ENCODE measurements at regions not wholly inside any gene's neighbourhood (a gene's known extent, or its start where the extent isn't known, plus 50 kb on each side); places are given as distances from the start of the nearest gene placed in this dataset.

- Histone ChIP-seq H3K27ac (ENCODE audit: low read depth, low read length) (no peak overlapping the region), H3K27me3 (ENCODE audit: insufficient read depth, low read length) (no peaks in the 10 kb centered on the region), H4K20me1 (ENCODE audit: insufficient read depth, low read length) (no peaks in the 10 kb centered on the region), H3K4me2 (ENCODE audit: low read length) (no peak overlapping the region), H3K36me3 (ENCODE audit: insufficient read depth, low read length) (no peaks in the 10 kb centered on the region), H3K9me3 (ENCODE audit: insufficient read depth, low read depth, low read length) (no peaks in the 10 kb centered on the region), H3K4me1 (ENCODE audit: insufficient read depth, low read length) (no peaks in the 10 kb centered on the region), H3K9ac (ENCODE audit: low read length) (no peak overlapping the region), H3K79me2 (ENCODE audit: insufficient read depth, low read length) (no peaks in the 10 kb centered on the region), H2AFZ (ENCODE audit: low read depth, low read length) (no peak overlapping the region), H3K4me3 (ENCODE audit: insufficient read depth, low read depth, low read length) (no peak overlapping the region)
- no peak overlapping the region for H3K4me3 Mint-ChIP-seq (ENCODE audit: unreplicated experiment)
- H3K4me1 Mint-ChIP-seq (ENCODE audit: low read depth, unreplicated experiment) = no peaks in the 10 kb centered on the region
- H3K27ac Mint-ChIP-seq (ENCODE audit: unreplicated experiment) = no peak overlapping the region
- no peak for DNase-seq (ENCODE audit: low read depth)
- H3K9me3 Mint-ChIP-seq (ENCODE audit: unreplicated experiment) = no peaks in the 10 kb centered on the region
- no peaks in the 10 kb centered on the region for H3K27me3 Mint-ChIP-seq (ENCODE audit: low read depth, unreplicated experiment)
- TF ChIP-seq EZH2 (IDR thresholded peaks at IDR 0.05; ENCODE audit: insufficient read depth, low read length) = no peak
- no peak for TF ChIP-seq CTCF (IDR thresholded peaks at IDR 0.05; ENCODE audit: insufficient read depth, low read depth, low read length)
- no peaks in the 10 kb centered on the region for H3K36me3 Mint-ChIP-seq (ENCODE audit: low read depth, unreplicated experiment)
- FAIRE-seq = no peak
These were observed 163.9 kb upstream of the ELAC2 start for GRCh38 chr17:13181683-13182082.

GRCh38 chr17:13176436-13176835, 158.6 kb upstream of the ELAC2 start:
- Histone ChIP-seq H3K27ac (ENCODE audit: low read depth, low read length) (no peak overlapping the region), H3K4me3 (ENCODE audit: insufficient read depth, low read depth, low read length) (no peak overlapping the region), H3K9me3 (ENCODE audit: insufficient read depth, low read depth, low read length) (no peaks in the 10 kb centered on the region), H3K79me2 (ENCODE audit: insufficient read depth, low read length) (no peaks in the 10 kb centered on the region), H3K9ac (ENCODE audit: low read length) (no peak overlapping the region), H2AFZ (ENCODE audit: low read depth, low read length) (no peak overlapping the region), H3K4me2 (ENCODE audit: low read length) (no peak overlapping the region), H4K20me1 (ENCODE audit: insufficient read depth, low read length) (no peaks in the 10 kb centered on the region), H3K4me1 (ENCODE audit: insufficient read depth, low read length) (no peaks in the 10 kb centered on the region), H3K27me3 (ENCODE audit: insufficient read depth, low read length) (no peaks in the 10 kb centered on the region), H3K36me3 (ENCODE audit: insufficient read depth, low read length) (no peaks in the 10 kb centered on the region)
- no peak overlapping the region for H3K4me3 Mint-ChIP-seq (ENCODE audit: unreplicated experiment)
- FAIRE-seq (no peak), DNase-seq (ENCODE audit: low read depth) (no peak)
- H3K27ac Mint-ChIP-seq (ENCODE audit: unreplicated experiment) = no peak overlapping the region
- H3K9me3 Mint-ChIP-seq (ENCODE audit: unreplicated experiment) = peaks cover 6% of the 10 kb centered on the region
- H3K27me3 Mint-ChIP-seq (ENCODE audit: low read depth, unreplicated experiment) = no peaks in the 10 kb centered on the region
- no peaks in the 10 kb centered on the region for H3K4me1 Mint-ChIP-seq (ENCODE audit: low read depth, unreplicated experiment)
- no peak for TF ChIP-seq EZH2 (IDR thresholded peaks at IDR 0.05; ENCODE audit: insufficient read depth, low read length)
- no peak for TF ChIP-seq CTCF (IDR thresholded peaks at IDR 0.05; ENCODE audit: insufficient read depth, low read depth, low read length)
- H3K36me3 Mint-ChIP-seq (ENCODE audit: low read depth, unreplicated experiment) = no peaks in the 10 kb centered on the region

- H3K36me3 Mint-ChIP-seq (ENCODE audit: low read depth, unreplicated experiment) = no peaks in the 10 kb centered on the region
- TF ChIP-seq EZH2 (IDR thresholded peaks at IDR 0.05; ENCODE audit: insufficient read depth, low read length) = no peak
- no peak overlapping the region for H3K27ac ChIP-seq (ENCODE audit: low read depth, low read length)
- FAIRE-seq (no peak), DNase-seq (ENCODE audit: low read depth) (no peak)
- no peak overlapping the region for H3K4me3 ChIP-seq (ENCODE audit: insufficient read depth, low read depth, low read length)
- H3K4me1 Mint-ChIP-seq (ENCODE audit: low read depth, unreplicated experiment) = no peaks in the 10 kb centered on the region
- no peaks in the 10 kb centered on the region for H3K27me3 Mint-ChIP-seq (ENCODE audit: low read depth, unreplicated experiment)
- peaks cover 10% of the 10 kb centered on the region for H3K9me3 Mint-ChIP-seq (ENCODE audit: unreplicated experiment)
- H2AFZ ChIP-seq (ENCODE audit: low read depth, low read length) = no peak overlapping the region
- H3K27ac Mint-ChIP-seq (ENCODE audit: unreplicated experiment) = no peak overlapping the region
- no peaks in the 10 kb centered on the region for H3K4me1 ChIP-seq (ENCODE audit: insufficient read depth, low read length)
- no peak overlapping the region for H3K9ac ChIP-seq (ENCODE audit: low read length)
- peaks cover 6% of the 10 kb centered on the region for H3K9me3 ChIP-seq (ENCODE audit: insufficient read depth, low read depth, low read length)
- H3K36me3 ChIP-seq (ENCODE audit: insufficient read depth, low read length) = no peaks in the 10 kb centered on the region
- no peak overlapping the region for H3K4me2 ChIP-seq (ENCODE audit: low read length)
- H3K4me3 Mint-ChIP-seq (ENCODE audit: unreplicated experiment) = no peak overlapping the region
- no peaks in the 10 kb centered on the region for H3K27me3 ChIP-seq (ENCODE audit: insufficient read depth, low read length)
- H4K20me1 ChIP-seq (ENCODE audit: insufficient read depth, low read length) = no peaks in the 10 kb centered on the region
- no peaks in the 10 kb centered on the region for H3K79me2 ChIP-seq (ENCODE audit: insufficient read depth, low read length)
These were observed 154.0 kb upstream of the ELAC2 start for GRCh38 chr17:13171790-13172189.

All from astrocyte (in vitro differentiated cells and primary cell).